RWPE2 (cell line): ENCODE measurements at regions not wholly inside any gene's neighbourhood (a gene's known extent, or its start where the extent isn't known, plus 50 kb on each side); places are given as distances from the start of the nearest gene placed in this dataset.
"Not testable (repeated sequence)": the region's sequence is repeated elsewhere in the genome, so short reads cannot be mapped to it uniquely, and the experiment has no call there.

Experiments used
- ATAC-seq: fragments of 200-7000 bp; cut with Tn5 transposase; 3 replicates; pipeline ENCODE4 v1.9.1; 2021; ENCODE audit warnings: low read depth
- DNase-seq: peaks from one replicate; pipeline ENCODE4 v3.0.0-alpha.2; 2020; ENCODE audit warnings: low spot score
- H3K27ac ChIP-seq: fragments of 450-650 bp; 2 replicates; pipeline ENCODE4 v1.5.1; 2017; ENCODE audit warnings: mild to moderate bottlenecking; ENCODE audit not compliant: poor library complexity, severe bottlenecking
- H3K27me3 ChIP-seq: fragments of 250-450 bp; sonication (Bioruptor Pico); 2 replicates; pipeline ENCODE4 v1.5.1; 2021; ENCODE audit warnings: mild to moderate bottlenecking, moderate library complexity; ENCODE audit not compliant: insufficient read depth, poor library complexity, severe bottlenecking
- H3K36me3 ChIP-seq: fragments of 250-450 bp; sonication (Bioruptor Pico); 2 replicates; pipeline ENCODE4 v1.5.1; 2020; ENCODE audit warnings: low read depth, mild to moderate bottlenecking, moderate library complexity
- H3K4me1 ChIP-seq: fragments of 250-450 bp; sonication (Bioruptor Pico); 2 replicates; pipeline ENCODE4 v1.5.1; 2021; ENCODE audit warnings: mild to moderate bottlenecking, moderate library complexity; ENCODE audit not compliant: insufficient read depth, poor library complexity, severe bottlenecking
- H3K4me3 ChIP-seq: fragments of 250-450 bp; sonication (Bioruptor Pico); 2 replicates; pipeline ENCODE4 v1.5.1; 2021; ENCODE audit warnings: mild to moderate bottlenecking, moderate library complexity; ENCODE audit not compliant: severe bottlenecking
- H3K9me3 ChIP-seq: fragments of 250-450 bp; sonication (Bioruptor Pico); 2 replicates; pipeline ENCODE4 v1.5.1; 2021; ENCODE audit warnings: mild to moderate bottlenecking, moderate library complexity; ENCODE audit not compliant: severe bottlenecking
- TF ChIP-seq, protein P1 (sequence below): fragments of 450-650 bp; IDR thresholded peaks from one replicate; pipeline ENCODE4 v1.5.1; 2017; ENCODE audit warnings: mild to moderate bottlenecking, moderate library complexity; ENCODE audit not compliant: poor library complexity, severe bottlenecking

DNA sequence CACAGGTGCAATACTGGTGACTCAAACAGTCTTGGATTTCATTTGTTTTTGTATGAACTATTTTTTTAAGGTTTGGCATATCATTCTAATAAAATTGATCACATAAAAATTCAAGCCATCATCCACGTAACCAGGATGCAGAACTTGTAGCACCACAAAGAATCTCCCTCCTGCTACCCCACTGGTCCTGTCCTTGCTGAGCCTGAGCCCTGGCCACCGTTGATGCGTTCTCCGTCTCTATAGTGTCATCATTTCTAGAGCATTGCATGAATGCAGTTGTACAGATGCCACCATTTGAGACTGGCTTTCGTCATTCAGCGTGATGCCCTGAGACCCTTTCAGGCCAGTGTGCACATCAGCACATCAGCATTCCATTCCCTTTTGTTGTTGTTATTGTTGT is 273.5 kb downstream of the TCERG1L start:
- no peaks in the 10 kb centered on the region for H3K4me1 ChIP-seq
- DNase-seq: no peak
- H3K27me3 ChIP-seq: no peaks in the 10 kb centered on the region
- H3K4me3 ChIP-seq: no peak overlapping the region
- H3K9me3 ChIP-seq: no peaks in the 10 kb centered on the region
- H3K36me3 ChIP-seq: no peaks in the 10 kb centered on the region
- H3K27ac ChIP-seq: no peak overlapping the region
- TF ChIP-seq, protein P1, sequence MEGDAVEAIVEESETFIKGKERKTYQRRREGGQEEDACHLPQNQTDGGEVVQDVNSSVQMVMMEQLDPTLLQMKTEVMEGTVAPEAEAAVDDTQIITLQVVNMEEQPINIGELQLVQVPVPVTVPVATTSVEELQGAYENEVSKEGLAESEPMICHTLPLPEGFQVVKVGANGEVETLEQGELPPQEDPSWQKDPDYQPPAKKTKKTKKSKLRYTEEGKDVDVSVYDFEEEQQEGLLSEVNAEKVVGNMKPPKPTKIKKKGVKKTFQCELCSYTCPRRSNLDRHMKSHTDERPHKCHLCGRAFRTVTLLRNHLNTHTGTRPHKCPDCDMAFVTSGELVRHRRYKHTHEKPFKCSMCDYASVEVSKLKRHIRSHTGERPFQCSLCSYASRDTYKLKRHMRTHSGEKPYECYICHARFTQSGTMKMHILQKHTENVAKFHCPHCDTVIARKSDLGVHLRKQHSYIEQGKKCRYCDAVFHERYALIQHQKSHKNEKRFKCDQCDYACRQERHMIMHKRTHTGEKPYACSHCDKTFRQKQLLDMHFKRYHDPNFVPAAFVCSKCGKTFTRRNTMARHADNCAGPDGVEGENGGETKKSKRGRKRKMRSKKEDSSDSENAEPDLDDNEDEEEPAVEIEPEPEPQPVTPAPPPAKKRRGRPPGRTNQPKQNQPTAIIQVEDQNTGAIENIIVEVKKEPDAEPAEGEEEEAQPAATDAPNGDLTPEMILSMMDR: no peak
- no peak for ATAC-seq

DNA sequence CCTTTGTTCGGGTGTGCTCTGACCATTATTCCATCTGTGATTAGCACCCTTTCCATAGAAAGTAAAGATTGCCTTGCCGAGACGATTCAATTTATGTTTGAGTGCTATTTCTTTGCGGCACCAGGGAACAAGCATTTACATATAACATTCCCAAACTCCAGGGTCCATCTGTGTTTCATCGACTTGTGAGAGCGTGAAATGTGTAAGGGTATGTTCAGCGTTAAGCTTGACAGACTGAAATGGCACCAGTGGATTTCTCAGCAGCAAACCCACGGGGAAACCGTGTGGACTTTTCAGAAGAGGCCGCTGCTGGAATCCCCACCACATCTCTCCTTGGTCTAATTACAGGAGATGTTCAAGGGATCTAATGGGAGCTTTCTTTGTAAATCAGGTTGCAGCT is 270.5 kb downstream of the TCERG1L start:
- TF ChIP-seq, protein P1: no peak
- no peaks in the 10 kb centered on the region for H3K27me3 ChIP-seq
- H3K27ac ChIP-seq: no peak overlapping the region
- no peak for DNase-seq
- H3K36me3 ChIP-seq: no peaks in the 10 kb centered on the region
- no peak overlapping the region for H3K4me3 ChIP-seq
- ATAC-seq: no peak
- no peaks in the 10 kb centered on the region for H3K9me3 ChIP-seq
- H3K4me1 ChIP-seq: no peaks in the 10 kb centered on the region

DNA sequence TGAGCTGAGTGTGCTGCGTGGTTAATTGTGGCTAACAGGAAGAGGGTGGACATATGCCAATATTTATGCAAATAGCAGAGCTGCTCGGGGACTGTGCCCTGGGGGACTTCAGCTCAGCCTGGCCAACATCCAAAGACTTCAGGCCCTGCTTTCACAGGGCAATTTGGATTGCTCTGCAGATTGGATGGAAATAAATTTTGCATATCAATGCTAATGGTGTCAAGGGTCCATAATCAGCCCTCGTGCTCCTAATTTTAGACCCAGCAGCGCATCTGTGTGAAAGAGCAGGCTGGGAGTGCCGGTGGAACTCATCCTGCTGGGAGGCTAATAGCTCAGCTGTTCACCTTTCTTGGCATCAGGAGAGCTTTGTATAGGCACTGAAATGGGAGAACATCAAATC is 270.1 kb downstream of the TCERG1L start:
- Histone ChIP-seq H3K4me1 (no peaks in the 10 kb centered on the region), H3K27me3 (no peaks in the 10 kb centered on the region), H3K36me3 (no peaks in the 10 kb centered on the region), H3K4me3 (no peak overlapping the region), H3K9me3 (no peaks in the 10 kb centered on the region), H3K27ac (no peak overlapping the region)
- ATAC-seq (no peak), DNase-seq (no peak)
- TF ChIP-seq, protein P1: no peak

DNA sequence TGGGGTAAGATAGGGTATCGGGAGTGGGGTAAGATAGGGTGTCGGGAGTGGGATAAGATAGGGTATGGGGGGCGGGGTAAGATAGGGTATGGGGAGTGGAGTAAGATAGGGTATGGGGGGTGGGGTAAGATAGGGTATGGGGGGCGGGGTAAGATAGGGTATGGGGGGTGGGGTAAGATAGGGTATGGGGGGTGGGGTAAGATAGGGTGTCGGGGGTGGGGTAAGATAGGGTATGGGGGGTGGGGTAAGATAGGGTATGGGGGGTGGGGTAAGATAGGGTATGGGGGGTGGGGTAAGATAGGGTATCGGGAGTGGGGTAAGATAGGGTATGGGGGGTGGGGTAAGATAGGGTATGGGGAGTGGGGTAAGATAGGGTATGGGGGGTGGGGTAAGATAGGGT is 269.5 kb downstream of the TCERG1L start:
- H3K36me3 ChIP-seq, H3K27ac ChIP-seq, H3K27me3 ChIP-seq, ATAC-seq, H3K9me3 ChIP-seq, DNase-seq, H3K4me1 ChIP-seq, H3K4me3 ChIP-seq: not testable (repeated sequence)
